GM18870 (cell line): ENCODE measurements at regions not wholly inside any gene's neighbourhood (a gene's known extent, or its start where the extent isn't known, plus 50 kb on each side); places are given as distances from the start of the nearest gene placed in this dataset.
"Not testable (repeated sequence)": the region's sequence is repeated elsewhere in the genome, so short reads cannot be mapped to it uniquely, and the experiment has no call there.

Experiments
- ATAC-seq: cut with Tn5 transposase; IDR thresholded peaks from one replicate; pipeline ENCODE4 v1.9.1; 2021; ENCODE audit warnings: moderate library complexity; ENCODE audit not compliant: unreplicated experiment

DNA sequence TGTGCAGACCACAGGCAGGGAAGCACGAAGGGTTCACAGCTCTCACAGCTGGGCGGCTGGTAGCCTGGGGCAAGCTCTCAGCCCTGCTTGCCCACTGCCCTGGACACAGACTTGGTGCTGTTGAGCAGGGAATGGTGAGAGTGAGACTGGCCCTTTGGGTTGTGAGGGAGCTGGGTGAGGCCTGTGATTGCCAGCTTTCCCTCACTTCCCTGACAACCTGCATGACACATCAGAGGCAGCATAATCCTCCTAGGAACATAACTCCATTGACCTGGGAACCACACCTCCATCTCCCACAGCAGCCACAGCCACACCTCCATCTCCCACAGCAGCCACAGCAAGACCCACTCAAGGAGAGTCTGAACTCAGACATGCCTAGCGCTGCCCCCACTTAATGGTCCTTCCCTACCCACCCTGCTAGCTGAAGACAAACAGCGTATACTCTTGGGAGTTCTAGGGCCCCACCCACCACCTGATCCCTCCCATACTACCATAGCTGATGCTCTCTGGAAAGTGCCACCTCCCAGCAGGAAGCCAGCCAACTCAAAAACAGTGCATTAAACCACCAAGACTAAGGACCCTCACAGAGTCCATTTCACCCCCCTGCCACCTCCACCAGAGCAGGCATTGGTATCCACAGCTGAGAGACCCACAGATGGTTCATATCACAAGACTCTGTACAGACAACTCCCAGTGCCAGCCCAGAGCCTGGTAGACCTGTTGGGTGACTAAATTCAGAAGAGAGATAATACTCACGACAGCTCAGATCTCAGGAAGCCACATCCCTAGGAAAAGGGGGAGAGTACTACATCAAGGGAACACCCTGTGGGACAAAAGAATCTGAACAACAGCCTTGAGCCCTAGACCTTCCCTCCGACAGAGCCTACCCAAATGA, 60.2 kb upstream of the PRSS3 start:
- ATAC-seq = not testable (repeated sequence)

DNA sequence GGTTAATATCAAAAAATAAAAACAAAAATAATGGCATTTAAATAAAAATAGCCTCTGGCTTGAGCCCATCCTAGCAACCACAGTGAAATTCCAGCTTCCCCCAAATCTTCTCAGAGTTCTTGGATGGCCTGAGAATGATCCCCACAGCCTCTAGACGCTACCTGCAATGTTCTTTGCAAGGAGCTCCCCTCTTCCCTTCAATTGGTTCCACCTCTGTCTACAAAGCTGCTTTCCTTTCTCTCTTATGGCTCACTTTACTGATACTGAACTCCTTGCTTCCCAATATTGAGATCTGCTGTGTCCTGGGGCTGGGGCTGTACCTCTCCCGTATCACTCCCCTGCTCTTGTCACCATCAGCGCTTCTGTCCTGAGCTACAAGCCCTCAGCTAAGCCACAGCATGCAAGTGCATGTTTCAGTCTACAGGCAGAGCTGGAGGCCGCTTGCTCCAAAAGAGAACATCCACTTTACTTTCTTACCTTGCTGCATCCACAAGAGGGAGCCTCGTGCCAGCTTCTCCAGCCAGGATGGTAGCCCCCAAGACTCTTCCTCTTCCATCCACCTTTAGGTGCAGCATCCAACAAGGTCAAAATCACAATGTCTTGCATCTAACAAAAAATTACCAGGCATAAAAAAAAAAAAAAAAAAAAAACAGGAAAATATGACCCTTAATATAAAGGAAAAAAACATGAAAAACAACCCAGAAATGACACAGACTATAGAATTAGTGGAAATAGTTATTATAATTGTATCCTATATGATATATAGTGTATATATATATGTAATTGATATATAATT, 57.4 kb upstream of the PRSS3 start:
- ATAC-seq = no peak

DNA sequence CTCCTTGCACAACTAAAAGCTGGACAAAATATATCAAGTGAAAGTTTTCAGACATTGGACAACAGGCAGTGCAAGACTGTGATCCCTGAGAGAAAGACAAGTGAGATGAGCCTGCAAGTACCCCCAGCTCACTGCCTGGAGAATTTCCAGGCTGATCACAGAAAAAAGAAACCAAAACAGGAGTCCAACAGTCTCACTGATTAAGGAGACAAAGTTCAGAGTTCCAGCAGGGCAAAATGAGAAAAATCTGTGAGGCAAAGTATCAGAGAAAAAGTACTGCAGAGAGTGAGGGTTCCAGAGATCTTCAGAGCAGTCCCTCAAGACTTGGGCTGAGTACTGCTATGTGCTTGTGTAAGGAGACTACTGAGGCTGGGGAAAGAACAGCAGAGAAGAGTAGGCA, 56.0 kb upstream of the PRSS3 start:
- no peak for ATAC-seq

DNA sequence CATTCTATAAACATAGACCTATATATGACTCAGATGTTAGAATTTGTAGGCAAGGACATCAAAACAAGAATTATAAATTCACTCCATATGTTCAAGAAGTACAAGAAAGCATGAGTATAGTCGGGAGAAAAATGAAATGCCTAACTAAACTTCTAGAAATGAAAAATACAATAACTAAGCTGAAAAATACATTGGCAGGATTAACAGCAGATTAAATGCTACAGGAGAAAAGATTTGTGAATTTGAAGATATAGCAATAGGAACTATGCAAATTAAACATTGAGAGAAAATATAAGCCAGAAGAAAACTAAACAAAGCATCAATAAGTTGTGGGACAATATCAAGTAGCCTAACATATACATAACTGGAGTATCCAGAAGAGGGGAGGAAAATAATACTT, 55.3 kb upstream of the PRSS3 start:
- no peak for ATAC-seq

DNA sequence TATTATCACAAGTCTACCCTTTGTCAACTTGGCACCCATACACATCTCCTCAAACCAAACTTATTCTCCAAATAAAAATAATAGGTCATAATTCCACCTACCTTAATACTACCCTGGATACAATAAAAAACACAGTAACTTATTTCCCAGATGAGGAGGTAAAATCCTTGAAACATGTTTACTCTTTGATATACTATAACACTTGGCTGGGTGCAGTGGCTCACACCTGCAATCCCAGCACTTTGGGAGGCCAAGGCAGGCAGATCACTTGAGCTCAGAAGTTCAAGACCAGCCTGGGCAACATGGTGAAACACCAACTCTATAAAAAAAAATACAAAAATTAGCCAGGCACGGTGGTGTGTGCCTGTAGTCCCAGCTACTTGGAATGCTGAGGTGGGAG, 54.4 kb upstream of the PRSS3 start:
- ATAC-seq = not testable (repeated sequence)

DNA sequence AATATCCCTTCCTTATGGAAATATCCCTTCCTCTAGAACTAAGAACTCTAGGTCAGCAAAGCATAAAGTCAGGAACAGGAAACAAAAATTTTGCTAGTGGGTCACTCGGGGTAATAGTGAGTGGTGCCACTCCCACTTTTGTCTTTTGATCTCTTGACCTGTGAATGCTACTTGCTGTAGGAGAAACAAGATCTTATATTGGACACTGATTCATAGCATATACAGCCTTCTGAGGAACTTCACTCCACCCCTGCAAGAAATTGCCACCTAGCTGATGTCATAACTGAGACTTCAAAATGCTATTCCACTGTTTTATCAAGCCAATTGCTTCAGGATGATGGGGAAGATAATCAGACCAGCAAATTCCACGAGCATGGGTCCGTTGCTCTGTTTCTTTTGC, 53.3 kb upstream of the PRSS3 start:
- ATAC-seq = no peak

DNA sequence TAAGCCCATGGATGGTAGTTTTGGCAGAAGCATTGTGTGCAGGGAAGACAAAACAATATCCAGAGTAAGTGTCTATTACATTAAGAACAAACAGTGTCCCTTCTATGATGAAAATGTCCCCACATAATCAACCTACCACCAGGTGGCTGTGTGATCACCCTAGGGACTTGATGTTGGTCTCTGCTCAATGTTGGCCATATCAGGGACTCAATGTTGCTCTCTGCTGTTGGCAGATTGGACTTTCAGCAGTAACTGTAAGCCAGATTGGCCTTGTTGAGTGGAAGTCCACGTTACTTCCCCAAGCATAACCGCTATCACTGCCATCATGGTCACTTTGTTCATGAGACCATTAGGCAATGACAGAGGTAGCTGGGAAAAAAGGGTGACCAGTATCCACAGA, 52.8 kb upstream of the PRSS3 start:
- ATAC-seq = no peak
